Fibroblast of skin of scalp (primary cell): ENCODE measurements at regions not wholly inside any gene's neighbourhood (a gene's known extent, or its start where the extent isn't known, plus 50 kb on each side); places are given as distances from the start of the nearest gene placed in this dataset.

ENCODE experiments used
- DNase-seq: peaks from one replicate; pipeline ENCODE4 v3.0.0-alpha.2; 2013

- DNase-seq, result no peak
Observed at GRCh38 chr4:35952751-35953150, 291.6 kb downstream of the ARAP2 start.

DNA sequence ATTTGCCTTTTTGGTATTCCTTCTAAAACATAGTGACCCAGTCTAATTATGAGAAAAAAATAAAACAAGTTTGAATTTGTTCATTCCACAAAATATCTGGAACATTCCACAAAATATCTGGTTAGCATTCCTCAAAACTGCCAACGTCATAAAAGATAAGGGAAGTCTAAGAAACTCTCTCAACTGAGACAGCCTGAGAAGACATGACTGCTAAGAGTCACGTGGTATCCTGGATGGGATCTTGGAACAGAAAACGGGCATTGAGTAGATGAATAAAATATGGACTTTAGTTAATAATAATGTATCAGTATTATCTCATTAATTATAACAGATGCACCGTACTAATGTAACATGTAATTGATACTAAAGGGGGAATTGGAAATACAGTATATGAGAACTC, 280.9 kb downstream of the ARAP2 start:
- no peak for DNase-seq

GRCh38 chr4:35963974-35964515, 280.3 kb downstream of the ARAP2 start:
- DNase-seq, result no peak

GRCh38 chr4:35965300-35965699, 279.0 kb downstream of the ARAP2 start:
- no peak for DNase-seq

DNA sequence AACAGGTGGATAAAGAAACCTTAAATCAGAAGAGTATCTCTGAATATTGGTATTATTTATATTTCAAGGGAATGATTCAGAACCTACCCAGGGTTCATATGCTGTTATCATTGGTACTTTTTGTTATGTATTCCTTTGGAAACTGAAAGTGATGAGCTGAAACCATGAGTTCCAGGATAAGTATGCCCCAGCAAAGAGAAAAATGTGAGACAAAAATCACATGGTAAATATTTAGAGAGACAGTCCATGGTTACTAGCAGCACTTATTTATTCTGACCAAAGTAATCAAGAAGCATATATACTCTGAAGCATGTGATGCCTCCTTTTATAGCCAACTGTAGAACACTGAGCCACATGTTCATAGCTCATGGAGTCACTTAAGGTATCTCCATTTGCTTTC, 277.7 kb downstream of the ARAP2 start:
- DNase-seq, result no peak

DNA sequence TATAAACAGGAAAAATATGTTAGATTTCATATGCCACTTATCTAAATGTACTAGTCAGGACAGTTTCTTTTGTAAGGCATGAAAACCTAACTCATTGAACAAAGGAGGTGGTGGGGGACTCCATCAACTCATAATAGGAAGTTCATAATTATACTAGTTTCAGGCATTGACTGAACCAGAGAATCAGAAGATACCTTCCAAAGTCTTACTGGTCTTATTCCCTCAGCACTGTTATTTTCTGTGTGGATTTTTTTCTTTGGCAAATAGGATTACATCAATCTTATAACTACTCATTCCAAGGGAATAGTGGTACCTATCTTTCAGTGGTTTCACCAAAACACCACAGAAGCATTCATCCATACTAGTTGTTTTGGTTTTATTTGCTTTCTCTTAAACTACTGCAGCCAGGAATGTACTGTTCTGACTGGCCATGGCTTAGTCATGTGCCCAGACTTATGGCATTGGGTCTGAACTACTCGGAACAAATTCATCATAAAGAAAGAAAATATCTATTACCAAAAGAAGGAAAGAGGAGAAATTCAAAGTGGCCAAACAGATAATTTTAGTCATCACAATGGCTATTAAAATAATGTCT, 273.9 kb downstream of the ARAP2 start:
- no peak for DNase-seq

GRCh38 chr4:35972814-35973213, 271.5 kb downstream of the ARAP2 start:
- DNase-seq, result no peak

- no peak for DNase-seq
Observed at GRCh38 chr4:35975617-35976355, 268.5 kb downstream of the ARAP2 start.

GRCh38 chr4:35978551-35978950, 265.8 kb downstream of the ARAP2 start:
- DNase-seq, result no peak

- no peak for DNase-seq
Observed at GRCh38 chr4:35982318-35982717, 262.0 kb downstream of the ARAP2 start.

DNA sequence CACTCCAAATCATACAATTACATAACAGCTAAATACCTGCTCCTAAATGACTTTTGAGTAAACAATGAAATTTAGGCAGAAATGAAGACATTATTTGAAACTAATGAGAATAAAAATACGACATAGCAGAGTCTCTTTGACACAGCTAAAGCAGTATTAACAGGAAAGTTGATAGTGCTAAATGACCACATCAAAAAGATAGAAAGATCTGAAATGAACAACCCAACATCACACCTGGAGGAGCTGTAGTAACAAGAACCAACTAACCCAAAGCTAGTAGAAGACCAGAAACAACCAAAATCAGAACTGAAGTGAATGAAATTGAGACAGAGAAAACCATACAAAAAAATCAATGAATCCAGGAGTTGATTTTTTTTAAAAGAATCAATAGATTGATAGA, 257.8 kb downstream of the ARAP2 start:
- DNase-seq, result no peak

DNA sequence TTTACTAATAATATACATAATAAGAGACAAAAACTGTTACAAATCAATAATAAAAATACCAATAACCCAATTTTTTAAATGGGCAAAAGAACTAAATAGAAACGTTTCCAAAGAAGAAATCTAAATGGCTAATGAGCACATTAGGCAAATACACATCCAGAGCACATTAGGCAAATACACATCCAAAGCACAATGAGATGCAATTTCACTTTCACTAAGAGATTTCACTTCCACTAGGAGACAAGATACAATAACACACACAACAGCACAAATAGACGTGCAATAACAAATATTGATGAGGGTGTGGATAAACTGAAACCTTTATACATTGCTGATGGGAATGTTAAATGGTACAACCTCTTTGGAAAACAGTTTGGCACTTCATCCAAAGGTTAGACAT, 250.7 kb downstream of the ARAP2 start:
- DNase-seq, result no peak

GRCh38 chr4:36000941-36001557, 243.3 kb downstream of the ARAP2 start:
- no peak for DNase-seq

DNA sequence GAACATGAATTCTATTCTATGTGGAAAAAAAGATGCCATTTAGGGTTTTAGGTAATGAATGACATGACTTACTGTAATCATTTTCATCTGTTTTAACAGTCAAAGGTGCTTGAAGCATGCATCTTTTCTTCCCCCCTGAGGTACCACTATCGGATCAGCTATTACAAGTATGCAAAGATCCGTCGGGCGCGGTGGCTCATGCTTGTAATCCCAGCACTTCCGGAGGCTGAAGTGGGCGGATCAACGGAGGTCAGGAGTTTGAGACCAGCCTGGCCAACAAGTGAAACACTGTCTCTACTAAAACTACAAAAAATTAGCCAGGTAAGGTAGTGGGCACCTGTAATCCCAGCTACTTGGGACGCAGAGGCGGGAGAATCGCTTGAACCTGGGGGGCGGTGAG, 241.3 kb downstream of the ARAP2 start:
- no peak for DNase-seq

GRCh38 chr4:36004204-36004851, 240.0 kb downstream of the ARAP2 start:
- DNase-seq, result no peak

GRCh38 chr4:36006226-36006625, 238.1 kb downstream of the ARAP2 start:
- peak; percentile 12 for DNase-seq

DNA sequence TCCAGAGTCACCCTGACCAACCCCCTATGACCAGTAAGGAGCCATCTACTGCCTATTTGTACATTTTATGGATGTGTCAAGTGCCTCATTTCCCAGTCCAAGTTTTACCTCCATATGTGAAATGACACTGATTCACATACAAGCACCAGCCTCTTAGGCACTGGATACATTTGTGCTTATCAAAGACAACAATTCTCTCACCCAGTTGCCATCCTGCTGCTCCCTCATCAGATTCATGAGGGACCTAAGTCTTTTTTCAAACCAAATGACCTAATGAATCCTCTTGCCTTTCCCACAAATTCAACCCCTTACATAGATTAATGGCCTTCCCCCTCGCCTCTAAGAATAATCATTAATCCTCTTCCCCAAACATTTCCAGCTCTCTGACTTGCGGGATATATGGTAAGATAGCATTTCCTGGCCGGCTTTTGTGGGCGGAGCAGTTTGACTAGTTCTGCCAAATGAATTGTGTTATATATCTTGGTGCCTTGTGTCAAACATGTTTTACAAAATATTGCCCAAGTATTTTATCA, 233.9 kb downstream of the ARAP2 start:
- no peak for DNase-seq

DNA sequence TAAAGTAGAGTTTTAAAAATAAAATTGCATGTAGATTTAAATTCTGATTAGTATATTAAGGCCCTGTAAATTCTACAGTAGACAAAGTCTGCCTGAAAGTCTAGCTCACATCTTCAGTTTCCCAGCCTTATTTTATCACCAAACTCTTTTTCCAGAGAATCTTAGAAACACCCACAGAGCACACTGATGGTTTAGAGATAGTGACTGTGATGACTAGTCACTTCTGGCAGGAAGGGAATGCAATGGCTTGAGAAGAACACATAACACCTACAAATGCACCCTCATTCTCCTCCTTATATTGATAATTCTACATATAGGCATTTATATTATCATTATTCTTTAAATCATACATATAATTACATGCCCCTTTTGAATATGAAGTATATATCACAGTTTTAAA, 232.9 kb downstream of the ARAP2 start:
- DNase-seq, result no peak

- no peak for DNase-seq
Observed at GRCh38 chr4:36012503-36012902, 231.8 kb downstream of the ARAP2 start.

DNA sequence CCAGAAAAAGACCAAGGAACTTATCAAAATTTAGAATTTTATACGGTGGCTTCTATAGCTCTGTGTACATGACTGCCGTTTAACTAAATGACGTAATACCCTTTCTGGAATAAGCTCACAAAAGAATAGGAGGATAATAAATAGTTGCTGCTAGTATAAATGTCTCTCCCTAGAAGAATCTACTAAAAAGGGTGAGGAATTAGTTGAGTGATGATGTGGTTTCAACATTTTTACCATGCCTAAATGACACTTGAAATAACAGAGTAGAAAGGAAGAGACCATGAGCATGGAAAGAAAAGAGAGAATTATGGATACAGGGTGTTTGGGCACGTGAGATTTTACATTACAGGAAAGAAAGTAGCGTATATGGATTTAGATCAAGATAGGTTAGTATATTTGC, 231.1 kb downstream of the ARAP2 start:
- no peak for DNase-seq
